SH-SY5Y (cell line): ENCODE measurements at regions not wholly inside any gene's neighbourhood (a gene's known extent, or its start where the extent isn't known, plus 50 kb on each side); places are given as distances from the start of the nearest gene placed in this dataset.

Experiments
- GATA2 ChIP-seq: IDR thresholded peaks from 2 replicates; pipeline ENCODE4 v1.6.1; 2011; ENCODE audit warnings: mild to moderate bottlenecking, low read depth, low read length
- GATA3 ChIP-seq: IDR thresholded peaks from 2 replicates; pipeline ENCODE4 v1.6.1; 2011; ENCODE audit warnings: low read depth, mild to moderate bottlenecking, low read length, moderate library complexity

DNA sequence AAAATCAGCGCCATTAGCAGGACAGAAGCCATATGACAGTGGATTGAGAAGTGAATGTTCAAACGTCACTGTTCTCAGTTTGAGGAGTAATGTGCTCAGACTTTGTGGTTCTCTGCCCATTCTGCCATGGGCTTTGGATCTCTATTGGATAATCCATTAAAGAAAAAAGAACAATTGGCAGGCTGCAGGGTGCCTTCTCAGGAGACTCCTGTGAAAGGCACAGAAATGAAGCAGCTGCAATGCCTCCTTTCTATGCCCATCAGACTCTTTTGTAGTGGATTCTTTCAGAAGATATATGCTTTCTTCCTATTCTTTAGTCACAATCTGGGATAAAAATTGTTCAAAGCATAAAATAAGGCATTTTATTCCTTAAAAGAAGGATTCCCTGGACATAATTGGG, 506.9 kb upstream of the KLHL29 start:
- TF ChIP-seq GATA2, result no peak
- no peak for TF ChIP-seq GATA3
